Activated CD8-positive, alpha-beta memory T cell treated with anti-CD3 and anti-CD28 coated beads for 48 hours (primary cell): ENCODE measurements at regions not wholly inside any gene's neighbourhood (a gene's known extent, or its start where the extent isn't known, plus 50 kb on each side); places are given as distances from the start of the nearest gene placed in this dataset.
"Not testable (repeated sequence)": the region's sequence is repeated elsewhere in the genome, so short reads cannot be mapped to it uniquely, and the experiment has no call there.

Experiments used
- DNase-seq, 3 experiments: peaks; one replicate each; pipeline ENCODE4 v3.0.0-alpha.2; 2020; ENCODE audit warnings: low read depth in 2 of 3, low spot score in 2 of 3

GRCh38 chr4:141455651-141456050, 180.7 kb upstream of the IL15 start:
- no peak for DNase-seq

GRCh38 chr4:141457653-141458052, 178.7 kb upstream of the IL15 start:
- no peak for DNase-seq

- DNase-seq, result no peak
Measured at GRCh38 chr4:141458501-141458900, 177.9 kb upstream of the IL15 start.

- no peak for DNase-seq
Measured at GRCh38 chr4:141459020-141459419, 177.4 kb upstream of the IL15 start.

- DNase-seq, result no peak
Measured at GRCh38 chr4:141462361-141462760, 174.0 kb upstream of the IL15 start.

GRCh38 chr4:141463678-141464077, 172.7 kb upstream of the IL15 start:
- no peak for DNase-seq

- no peak for DNase-seq
Measured at GRCh38 chr4:141464366-141464765, 172.0 kb upstream of the IL15 start.

GRCh38 chr4:141465171-141465570, 171.2 kb upstream of the IL15 start:
- DNase-seq, result no peak

GRCh38 chr4:141467225-141467624, 169.2 kb upstream of the IL15 start:
- DNase-seq, result no peak

- DNase-seq, result no peak
Measured at GRCh38 chr4:141469392-141469791, 167.0 kb upstream of the IL15 start.

GRCh38 chr4:141473026-141473540, 163.3 kb upstream of the IL15 start:
- no peak for DNase-seq

GRCh38 chr4:141473952-141474351, 162.4 kb upstream of the IL15 start:
- DNase-seq, result no peak

- no peak for DNase-seq
Measured at GRCh38 chr4:141480950-141481349, 155.4 kb upstream of the IL15 start.

GRCh38 chr4:141484298-141484697, 152.1 kb upstream of the IL15 start:
- DNase-seq, result not testable (repeated sequence)

- no peak for DNase-seq
Measured at GRCh38 chr4:141486375-141486997, 149.9 kb upstream of the IL15 start.

- DNase-seq, result no peak
Measured at GRCh38 chr4:141497627-141498026, 138.8 kb upstream of the IL15 start.

GRCh38 chr4:141499261-141499853, 137.0 kb upstream of the IL15 start:
- no peak for DNase-seq

- DNase-seq, result no peak
Measured at GRCh38 chr4:141501395-141501794, 135.0 kb upstream of the IL15 start.

- DNase-seq, result no peak
Measured at GRCh38 chr4:141501931-141502330, 134.5 kb upstream of the IL15 start.

- no peak for DNase-seq
Measured at GRCh38 chr4:141502755-141503154, 133.6 kb upstream of the IL15 start.

GRCh38 chr4:141503260-141503659, 133.1 kb upstream of the IL15 start:
- DNase-seq, result no peak

GRCh38 chr4:141511055-141511454, 125.3 kb upstream of the IL15 start:
- DNase-seq, result no peak

GRCh38 chr4:141513866-141514265, 122.5 kb upstream of the IL15 start:
- DNase-seq, result no peak
